Activated CD8-positive, alpha-beta memory T cell treated with anti-CD3 and anti-CD28 coated beads, Interleukin-2, amount 50 U/mL, for 24 hours (primary cell): ENCODE measurements at regions not wholly inside any gene's neighbourhood (a gene's known extent, or its start where the extent isn't known, plus 50 kb on each side); places are given as distances from the start of the nearest gene placed in this dataset.

ENCODE experiments used
- DNase-seq: peaks from one replicate; pipeline ENCODE4 v3.0.0-alpha.2; 2020; ENCODE audit errors: extremely low read depth

GRCh38 chr7:112882991-112883390 lies 92.8 kb upstream of the TMEM168 start:
- DNase-seq = no peak

DNA sequence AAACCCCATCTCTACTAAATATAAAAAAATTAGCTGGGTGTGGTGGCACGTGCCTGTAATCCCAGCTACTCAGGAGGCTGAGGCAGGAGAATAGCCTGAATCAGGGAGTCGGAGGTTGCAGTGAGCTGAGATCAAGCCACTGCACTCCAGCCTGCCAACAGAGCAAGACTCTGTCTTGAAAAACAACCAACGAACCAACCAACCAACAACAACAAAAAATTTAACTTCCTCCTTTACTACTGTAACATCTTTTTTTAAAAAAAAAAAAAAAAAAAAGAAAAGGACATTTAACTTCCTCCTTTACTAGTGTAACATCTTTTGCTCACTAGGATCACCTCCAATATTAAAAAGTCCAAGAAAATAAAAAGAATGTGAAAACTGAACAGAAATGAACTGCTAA lies 92.3 kb upstream of the TMEM168 start:
- no peak for DNase-seq

GRCh38 chr7:112882022-112882421 lies 91.8 kb upstream of the TMEM168 start:
- no peak for DNase-seq

DNA sequence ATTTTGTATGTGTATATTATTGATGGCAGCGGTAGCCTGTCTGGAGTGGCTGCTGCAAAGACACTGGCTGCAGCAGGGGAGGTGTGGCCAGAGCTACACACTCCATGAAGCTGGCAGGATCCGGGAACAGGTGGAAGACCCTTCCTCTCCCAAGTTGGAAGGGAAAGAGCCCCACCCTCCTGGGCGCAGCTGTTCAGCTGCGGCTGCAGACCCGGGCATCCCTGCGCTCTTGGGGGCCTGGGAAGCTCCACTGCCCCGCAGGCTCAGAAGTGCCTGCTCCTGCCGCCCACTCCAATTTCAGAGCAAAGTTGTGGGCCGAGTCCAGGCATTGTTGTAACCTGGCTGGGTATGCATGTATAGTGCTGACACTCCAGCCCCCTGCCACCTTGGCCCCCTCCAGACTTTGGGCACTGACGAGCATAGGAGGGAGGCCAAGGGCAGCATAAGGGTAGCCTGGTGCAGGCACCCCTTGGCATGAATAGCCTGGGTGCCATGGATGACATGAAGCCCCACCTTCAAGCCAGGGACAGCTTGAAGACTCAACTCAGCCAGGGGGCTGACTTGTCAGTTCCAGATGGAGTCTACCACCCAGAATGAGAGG lies 90.7 kb upstream of the TMEM168 start:
- no peak for DNase-seq

DNA sequence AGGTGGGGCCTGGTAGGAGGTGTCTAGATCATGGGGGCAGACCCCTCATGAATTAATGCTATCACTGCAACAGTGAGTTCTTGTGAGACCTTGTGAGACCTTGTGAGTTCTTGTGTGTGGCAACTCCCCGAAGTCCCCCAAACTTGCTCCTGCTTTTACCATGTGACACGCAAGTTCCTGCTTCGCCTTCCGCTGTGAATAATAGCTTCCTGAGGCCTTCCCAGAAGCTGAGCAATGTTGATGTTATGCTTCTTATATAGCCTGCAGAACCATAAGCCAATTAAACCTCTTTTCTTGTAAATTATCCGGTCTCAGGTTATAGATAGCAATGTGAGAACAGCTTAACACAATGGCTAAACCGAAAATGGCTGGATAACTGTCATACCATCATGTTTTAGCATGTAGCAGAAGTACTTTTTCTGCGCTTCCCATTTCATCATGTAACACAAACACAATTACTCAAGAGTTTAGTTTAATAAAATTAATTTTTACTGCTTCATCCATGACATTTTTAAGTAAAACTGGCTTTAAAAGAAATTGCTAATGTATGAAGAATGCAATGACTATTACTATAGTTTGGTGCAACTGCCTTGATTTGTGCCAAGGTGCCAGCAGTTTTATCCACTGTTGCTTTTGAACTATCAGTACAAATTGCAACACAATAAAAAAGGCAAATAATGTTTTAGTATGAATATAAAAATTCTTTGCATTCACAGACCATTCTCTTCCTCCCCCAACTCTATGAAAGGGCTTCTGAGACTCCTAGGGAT lies 87.7 kb upstream of the TMEM168 start:
- DNase-seq = no peak

GRCh38 chr7:112876877-112877276 lies 86.7 kb upstream of the TMEM168 start:
- no peak for DNase-seq

DNA sequence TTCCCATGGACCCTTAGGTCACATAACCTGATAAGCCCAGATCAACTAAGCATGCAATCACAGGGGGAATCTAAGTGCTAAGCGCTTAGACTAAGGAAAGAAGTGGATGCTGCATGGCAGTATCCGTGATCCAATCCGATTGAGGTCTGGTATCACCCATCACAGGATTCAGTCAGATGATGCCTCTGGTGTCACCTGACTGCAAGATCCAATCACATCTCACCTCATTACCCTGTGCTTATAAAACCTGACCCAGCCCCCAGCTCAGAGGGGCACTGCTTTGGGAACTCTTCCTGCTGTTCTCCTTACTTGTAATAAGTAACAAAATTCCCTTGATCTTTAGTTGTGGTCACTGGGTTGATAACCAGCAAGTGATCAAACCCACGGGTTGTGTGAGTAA lies 84.7 kb upstream of the TMEM168 start:
- no peak for DNase-seq

GRCh38 chr7:112873831-112874553 lies 83.8 kb upstream of the TMEM168 start:
- DNase-seq = no peak

- peak; percentile 10 for DNase-seq
Measured at GRCh38 chr7:112869111-112869774, 79.0 kb upstream of the TMEM168 start.

DNA sequence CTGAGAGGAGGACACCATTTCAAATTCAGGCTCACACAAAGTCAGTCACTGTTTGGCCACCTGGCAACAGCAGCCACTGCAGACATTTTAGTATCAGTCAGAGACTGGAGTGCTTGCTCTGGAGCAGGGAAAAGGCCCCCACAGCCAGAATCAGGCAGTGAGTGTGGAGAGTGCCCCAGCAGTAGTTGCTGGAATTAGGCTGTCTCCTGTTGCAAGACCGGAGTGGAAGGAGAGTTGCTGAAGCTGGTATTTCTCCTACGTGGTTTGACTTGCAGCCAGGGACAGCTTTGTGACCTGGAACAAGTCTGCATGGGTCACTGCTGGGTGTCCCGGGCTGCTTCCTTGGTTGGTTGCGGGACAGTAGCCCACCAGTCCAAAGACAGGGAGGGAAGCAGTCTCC lies 78.4 kb upstream of the TMEM168 start:
- DNase-seq = no peak

DNA sequence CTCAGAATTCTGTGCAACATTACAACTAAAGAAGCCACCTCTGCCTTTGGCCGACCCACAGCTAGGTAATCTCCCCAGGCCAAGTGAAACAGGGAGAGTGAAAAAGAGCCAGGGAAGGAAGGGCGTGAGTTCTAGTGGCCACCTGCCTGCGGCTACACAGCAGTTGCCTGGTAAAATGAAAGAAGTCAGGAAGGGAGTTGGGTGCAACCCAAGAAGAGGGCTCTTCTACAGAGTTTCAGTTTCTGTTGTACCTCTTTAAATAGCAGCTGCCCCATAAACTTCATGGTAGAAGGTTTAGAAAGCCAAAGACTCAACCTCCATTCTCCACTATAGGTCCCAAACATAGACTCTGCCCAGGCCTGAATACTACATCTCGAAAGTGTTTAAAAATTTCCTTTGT lies 76.2 kb upstream of the TMEM168 start:
- DNase-seq = no peak

GRCh38 chr7:112864380-112864779 lies 74.2 kb upstream of the TMEM168 start:
- DNase-seq = no peak

GRCh38 chr7:112858838-112859237 lies 68.6 kb upstream of the TMEM168 start:
- no peak for DNase-seq

DNA sequence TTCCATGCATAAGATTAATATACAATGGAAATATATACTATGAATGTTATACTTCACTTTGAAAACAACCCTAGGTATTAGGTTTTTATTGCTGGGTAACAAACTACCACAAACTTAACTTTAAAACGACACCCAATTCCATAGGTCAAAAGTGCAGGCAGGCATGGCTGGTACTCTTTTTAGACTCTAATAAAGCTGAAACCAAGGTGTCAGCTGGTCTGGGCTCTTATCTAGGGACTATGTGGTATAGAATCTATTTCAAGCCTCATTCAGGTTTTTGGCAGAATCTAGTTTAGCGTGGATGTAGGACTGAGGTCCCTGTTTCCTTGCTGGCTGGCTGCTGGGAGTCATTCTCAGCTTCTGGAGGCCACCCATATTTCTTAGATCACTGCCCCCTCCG lies 65.0 kb upstream of the TMEM168 start:
- no peak for DNase-seq

DNA sequence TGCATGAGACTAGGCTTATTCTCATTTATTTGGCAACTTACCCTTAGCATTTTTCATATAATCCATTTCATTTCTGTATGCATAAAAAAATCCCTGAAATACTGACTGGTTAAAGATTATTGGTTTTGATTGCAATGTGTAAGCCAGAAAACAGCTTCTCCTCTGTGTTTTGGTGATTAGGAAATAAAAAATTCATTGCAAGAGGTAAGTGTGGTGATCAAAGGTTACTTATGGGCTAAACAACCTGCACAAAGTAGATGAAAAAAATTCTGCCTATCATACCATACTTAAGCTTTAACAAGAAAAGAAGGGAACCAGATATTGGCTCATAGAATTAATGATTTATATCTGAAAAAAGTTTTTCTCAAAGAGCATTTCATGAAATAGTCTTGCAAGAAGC lies 64.0 kb upstream of the TMEM168 start:
- no peak for DNase-seq

DNA sequence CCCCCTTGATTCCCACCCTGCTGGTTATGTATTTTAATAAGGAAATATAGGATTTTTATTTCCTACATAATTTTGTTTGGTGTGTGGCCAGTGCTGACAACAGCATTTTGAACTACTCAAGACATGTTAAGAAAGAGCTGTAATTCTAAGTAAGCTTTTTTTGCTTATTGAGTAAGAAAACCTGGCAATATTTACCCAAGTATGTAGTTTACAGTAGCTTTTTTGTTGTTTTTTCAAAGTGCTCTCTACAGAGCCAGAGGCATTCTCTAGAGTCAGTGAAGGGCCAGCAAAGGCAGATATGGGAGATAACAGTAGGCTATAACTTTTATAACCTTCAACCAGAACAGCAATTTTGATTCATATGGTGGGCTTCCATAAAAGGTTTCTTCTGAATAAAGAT lies 63.2 kb upstream of the TMEM168 start:
- no peak for DNase-seq

DNA sequence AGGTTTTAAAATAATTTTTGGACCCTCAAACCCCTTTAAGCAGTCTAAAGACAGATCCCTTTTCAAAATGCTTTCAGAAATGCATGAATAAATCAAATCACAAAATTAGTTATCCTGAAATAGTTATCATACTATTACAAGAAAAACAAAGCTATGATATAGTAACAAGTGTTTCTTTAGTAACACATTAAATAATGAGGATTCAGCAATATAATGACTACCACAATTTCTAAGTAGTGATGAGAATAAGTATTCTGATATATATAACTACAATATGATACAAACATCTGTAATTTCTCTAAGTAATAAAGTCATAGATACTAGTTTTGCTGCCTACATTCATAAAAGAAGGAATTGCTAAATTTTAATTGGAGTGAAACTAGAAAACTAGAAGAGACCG lies 53.0 kb upstream of the TMEM168 start:
- no peak for DNase-seq
